Mesothelial cell of epicardium (in vitro differentiated cells): ENCODE measurements at regions not wholly inside any gene's neighbourhood (a gene's known extent, or its start where the extent isn't known, plus 50 kb on each side); places are given as distances from the start of the nearest gene placed in this dataset.

ENCODE experiments used
- DNase-seq, 2 experiments: peaks; one replicate each; pipeline ENCODE4 v3.0.0; 2021; ENCODE audit warnings: low spot score in 2 of 2; ENCODE audit not compliant: unreplicated experiment in 2 of 2
- H3K27ac Mint-ChIP-seq: 2 replicates; pipeline ENCODE4 v1.8.0; 2021; ENCODE audit warnings: mixed read lengths
- H3K27me3 Mint-ChIP-seq: 2 replicates; pipeline ENCODE4 v1.8.0; 2021; ENCODE audit warnings: low read depth, mixed read lengths
- H3K36me3 Mint-ChIP-seq: 2 replicates; pipeline ENCODE4 v1.8.0; 2021; ENCODE audit warnings: mixed read lengths
- H3K4me1 Mint-ChIP-seq: 2 replicates; pipeline ENCODE4 v1.8.0; 2021; ENCODE audit warnings: mixed read lengths
- H3K4me3 Mint-ChIP-seq: 2 replicates; pipeline ENCODE4 v1.8.0; 2021; ENCODE audit warnings: mild to moderate bottlenecking, moderate library complexity, mixed read lengths
- H3K9me3 Mint-ChIP-seq: 2 replicates; pipeline ENCODE4 v1.8.0; 2021; ENCODE audit warnings: mixed read lengths
- TF ChIP-seq, protein P1 (sequence below): fragments of 200-600 bp; sonication (generic); IDR thresholded peaks from one replicate; pipeline ENCODE4 v1.5.0; 2021; ENCODE audit warnings: antibody characterized with exemption; ENCODE audit not compliant: unreplicated experiment

DNA sequence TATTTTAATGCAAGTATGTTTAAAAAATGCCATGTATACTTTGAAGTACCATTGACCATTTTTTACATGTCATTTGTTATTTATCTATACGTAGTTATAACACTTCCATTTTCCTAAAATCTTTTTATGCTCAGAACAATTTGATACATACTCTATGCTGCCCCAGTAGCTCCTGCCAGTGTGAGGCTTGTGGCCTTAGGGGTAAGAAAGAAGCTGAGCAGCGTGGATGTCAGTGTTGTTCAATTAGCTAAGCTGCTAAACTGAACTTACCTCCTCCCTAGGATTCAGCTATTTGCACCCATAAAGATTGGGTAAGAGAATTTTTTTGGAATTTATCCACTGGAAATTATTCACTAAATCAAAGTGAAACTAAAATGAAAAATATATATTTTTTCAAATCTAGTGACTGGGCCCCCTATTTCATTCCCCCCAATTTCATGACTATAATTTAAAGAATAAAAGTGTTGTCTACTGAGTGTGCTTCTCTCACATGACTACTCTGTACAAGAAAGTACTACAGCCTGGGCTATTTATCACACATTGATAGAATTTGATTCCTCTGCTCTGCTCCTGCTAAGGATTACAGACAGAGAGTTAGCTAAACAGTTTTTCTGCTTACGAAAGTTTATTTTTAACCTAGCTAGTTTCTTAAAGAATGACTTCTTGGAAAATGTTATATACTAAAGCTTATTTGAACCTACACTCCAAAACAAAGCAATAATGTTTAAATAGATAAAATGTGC lies 1030.3 kb upstream of the ADGRL4 start:
- no peak overlapping the region for H3K27ac Mint-ChIP-seq
- no peak overlapping the region for H3K4me3 Mint-ChIP-seq
- peaks cover 5% of the 10 kb centered on the region for H3K4me1 Mint-ChIP-seq
- no peaks in the 10 kb centered on the region for H3K36me3 Mint-ChIP-seq
- peaks cover 5% of the 10 kb centered on the region for H3K9me3 Mint-ChIP-seq
- no peak for DNase-seq
- H3K27me3 Mint-ChIP-seq = no peaks in the 10 kb centered on the region
- TF ChIP-seq, protein P1, sequence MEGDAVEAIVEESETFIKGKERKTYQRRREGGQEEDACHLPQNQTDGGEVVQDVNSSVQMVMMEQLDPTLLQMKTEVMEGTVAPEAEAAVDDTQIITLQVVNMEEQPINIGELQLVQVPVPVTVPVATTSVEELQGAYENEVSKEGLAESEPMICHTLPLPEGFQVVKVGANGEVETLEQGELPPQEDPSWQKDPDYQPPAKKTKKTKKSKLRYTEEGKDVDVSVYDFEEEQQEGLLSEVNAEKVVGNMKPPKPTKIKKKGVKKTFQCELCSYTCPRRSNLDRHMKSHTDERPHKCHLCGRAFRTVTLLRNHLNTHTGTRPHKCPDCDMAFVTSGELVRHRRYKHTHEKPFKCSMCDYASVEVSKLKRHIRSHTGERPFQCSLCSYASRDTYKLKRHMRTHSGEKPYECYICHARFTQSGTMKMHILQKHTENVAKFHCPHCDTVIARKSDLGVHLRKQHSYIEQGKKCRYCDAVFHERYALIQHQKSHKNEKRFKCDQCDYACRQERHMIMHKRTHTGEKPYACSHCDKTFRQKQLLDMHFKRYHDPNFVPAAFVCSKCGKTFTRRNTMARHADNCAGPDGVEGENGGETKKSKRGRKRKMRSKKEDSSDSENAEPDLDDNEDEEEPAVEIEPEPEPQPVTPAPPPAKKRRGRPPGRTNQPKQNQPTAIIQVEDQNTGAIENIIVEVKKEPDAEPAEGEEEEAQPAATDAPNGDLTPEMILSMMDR = no peak

DNA sequence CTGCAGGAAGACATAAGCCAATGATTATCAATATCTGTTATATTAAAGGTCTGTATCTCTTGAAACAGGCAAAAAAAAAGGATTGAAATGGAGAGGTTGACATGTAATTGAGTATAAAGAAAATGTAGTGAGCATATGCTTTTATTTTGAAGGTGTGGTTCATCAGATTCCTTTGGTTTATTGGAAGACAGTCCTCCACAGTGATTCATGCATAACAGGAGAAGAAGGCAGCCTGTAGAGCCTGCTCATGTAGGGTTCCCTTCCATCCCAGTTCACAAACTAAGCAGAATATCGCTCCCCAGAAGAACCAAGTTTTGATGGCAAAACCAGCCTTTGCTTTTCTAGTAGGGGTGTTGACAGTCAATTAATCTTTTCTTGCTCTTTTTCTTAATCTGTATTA lies 1016.8 kb upstream of the ADGRL4 start:
- TF ChIP-seq, protein P1 = no peak
- no peaks in the 10 kb centered on the region for H3K36me3 Mint-ChIP-seq
- no peak for DNase-seq
- H3K4me3 Mint-ChIP-seq = no peak overlapping the region
- no peaks in the 10 kb centered on the region for H3K4me1 Mint-ChIP-seq
- no peaks in the 10 kb centered on the region for H3K9me3 Mint-ChIP-seq
- no peaks in the 10 kb centered on the region for H3K27me3 Mint-ChIP-seq
- no peak overlapping the region for H3K27ac Mint-ChIP-seq

DNA sequence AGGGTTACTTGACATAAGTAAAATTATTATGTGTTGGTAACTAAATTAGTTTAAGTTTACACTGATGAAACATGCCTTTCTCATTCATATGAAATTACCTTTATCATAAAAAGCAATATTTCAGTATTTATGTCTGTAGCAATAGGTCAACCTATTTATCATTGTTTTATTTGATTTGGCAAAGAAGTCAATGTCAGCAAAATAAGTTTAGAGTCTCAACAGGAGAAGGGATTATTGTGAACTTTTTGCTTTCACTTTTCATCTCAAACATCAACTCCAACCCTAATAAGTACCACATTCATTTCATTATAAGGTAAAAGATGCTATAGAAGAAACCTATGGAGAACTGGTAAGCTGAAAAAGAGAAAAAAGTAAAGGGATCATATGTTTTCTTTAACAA lies 1015.4 kb upstream of the ADGRL4 start:
- TF ChIP-seq, protein P1 = no peak
- Mint-ChIP-seq H3K36me3 (no peaks in the 10 kb centered on the region), H3K27ac (no peak overlapping the region), H3K27me3 (no peaks in the 10 kb centered on the region), H3K4me3 (no peak overlapping the region), H3K4me1 (no peaks in the 10 kb centered on the region), H3K9me3 (no peaks in the 10 kb centered on the region)
- DNase-seq = no peak

DNA sequence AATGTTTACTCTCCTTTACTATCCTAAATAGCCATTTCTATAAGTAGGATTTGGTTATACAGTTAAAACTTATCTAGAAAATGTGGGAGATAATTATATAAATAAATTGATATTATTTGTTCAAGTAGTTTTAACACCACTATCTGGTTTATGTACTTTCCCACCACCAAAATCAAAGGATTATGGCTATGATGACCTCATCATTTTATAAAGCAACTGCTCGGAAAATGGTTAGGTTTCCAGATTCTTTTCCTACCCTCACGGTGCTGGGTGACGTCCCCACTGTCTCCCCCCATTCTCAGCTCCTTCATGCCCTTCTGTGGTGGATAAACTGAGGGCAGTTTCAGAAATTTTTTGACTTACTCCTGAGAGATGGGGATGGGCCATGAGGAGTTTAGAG lies 1011.8 kb upstream of the ADGRL4 start:
- H3K4me1 Mint-ChIP-seq = peaks cover 5% of the 10 kb centered on the region
- no peak overlapping the region for H3K4me3 Mint-ChIP-seq
- H3K36me3 Mint-ChIP-seq = no peaks in the 10 kb centered on the region
- TF ChIP-seq, protein P1 = no peak
- no peaks in the 10 kb centered on the region for H3K27me3 Mint-ChIP-seq
- no peak for DNase-seq
- no peaks in the 10 kb centered on the region for H3K9me3 Mint-ChIP-seq
- no peak overlapping the region for H3K27ac Mint-ChIP-seq

DNA sequence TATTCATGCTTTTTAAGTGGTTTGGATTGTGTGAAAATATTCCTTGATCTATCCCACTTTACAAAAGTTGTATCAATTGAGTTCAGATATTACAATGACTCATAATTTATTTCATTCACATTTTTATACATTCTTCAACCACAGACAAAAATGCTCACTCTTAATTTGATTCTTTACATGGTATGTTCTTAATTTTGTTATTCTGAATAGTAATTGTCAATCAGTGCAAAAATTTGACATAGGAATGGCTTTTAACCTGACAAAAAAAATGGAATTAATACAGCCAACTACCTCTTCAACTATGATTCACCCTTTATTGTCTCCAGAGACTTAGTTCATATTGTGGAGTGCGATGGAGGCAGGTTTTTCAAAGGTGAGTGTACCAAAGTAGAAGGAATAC lies 1002.4 kb upstream of the ADGRL4 start:
- Mint-ChIP-seq H3K4me3 (no peak overlapping the region), H3K27me3 (no peaks in the 10 kb centered on the region), H3K9me3 (no peaks in the 10 kb centered on the region), H3K36me3 (no peaks in the 10 kb centered on the region), H3K4me1 (peaks cover 7% of the 10 kb centered on the region), H3K27ac (no peak overlapping the region)
- no peak for DNase-seq
- TF ChIP-seq, protein P1 = no peak
